MCF 10A (cell line): ENCODE measurements at regions not wholly inside any gene's neighbourhood (a gene's known extent, or its start where the extent isn't known, plus 50 kb on each side); places are given as distances from the start of the nearest gene placed in this dataset.

ENCODE experiments used
- BruUV-seq: library from RNA; stranded (reverse); fragments of 400-500 nt; replicated peaks from 2 replicates; lab custom pipeline; 2021; lab: Mats Ljungman, UMichigan
- CTCF ChIA-PET: fragments of 300-600 bp; sonication (Branson Sonifier 250); formaldehyde crosslinking; extraction: SDS; loops from one replicate; lab custom pipeline; 2021; ENCODE audit warnings: antibody characterized with exemption, inconsistent platforms; lab: Yijun Ruan, JAX
- POLR2A ChIA-PET: fragments of 300-600, 350-650 bp; sonication (Branson Sonifier 250); formaldehyde crosslinking; extraction: SDS; loops from one replicate; lab custom pipeline; 2020; ENCODE audit warnings: antibody characterized with exemption, inconsistent platforms; lab: Yijun Ruan, JAX
- DNase-seq: peaks from one replicate; pipeline ENCODE4 v3.0.0-alpha.2; 2018; ENCODE audit not compliant: unreplicated experiment
- H3K27ac Mint-ChIP-seq: one replicate; pipeline ENCODE4 v1.8.0; 2022; ENCODE audit warnings: mild to moderate bottlenecking, low read depth, mixed read lengths; ENCODE audit not compliant: unreplicated experiment
- H3K27me3 Mint-ChIP-seq: one replicate; pipeline ENCODE4 v1.8.0; 2022; ENCODE audit warnings: mixed read lengths; ENCODE audit not compliant: insufficient read depth, unreplicated experiment
- H3K36me3 Mint-ChIP-seq: one replicate; pipeline ENCODE4 v1.8.0; 2022; ENCODE audit warnings: mild to moderate bottlenecking, moderate library complexity, mixed read lengths; ENCODE audit not compliant: insufficient read depth, unreplicated experiment
- H3K4me1 Mint-ChIP-seq: one replicate; pipeline ENCODE4 v1.8.0; 2022; ENCODE audit warnings: mixed read lengths; ENCODE audit not compliant: insufficient read depth, unreplicated experiment
- H3K4me3 Mint-ChIP-seq: one replicate; pipeline ENCODE4 v1.8.0; 2022; ENCODE audit warnings: mild to moderate bottlenecking, moderate library complexity, mixed read lengths; ENCODE audit not compliant: unreplicated experiment
- H3K9me3 Mint-ChIP-seq: one replicate; pipeline ENCODE4 v1.8.0; 2022; ENCODE audit warnings: mixed read lengths; ENCODE audit not compliant: unreplicated experiment
- intact Hi-C: fragments of 100-400 bp; cut with micrococcal nuclease; formaldehyde crosslinking; loops from 2 replicates; pipeline ENCODE4 v1.14.1; 2022
- TF ChIP-seq, protein P1 (sequence below): fragments of 200-600 bp; IDR thresholded peaks from one replicate; pipeline ENCODE4 v1.8.0; 2022; ENCODE audit warnings: antibody characterized with exemption, mild to moderate bottlenecking; ENCODE audit not compliant: unreplicated experiment

GRCh38 chr13:89136678-89137077 is 1465.5 kb downstream of the SLITRK5 start:
- no peak overlapping the region for H3K27ac Mint-ChIP-seq
- POLR2A ChIA-PET, result interaction anchor here (0.7 kb wide), 1 partner anchor 23 kb away, joined by 3 read pairs; no protein-coding TSS in a partner anchor
- H3K9me3 Mint-ChIP-seq, result no peaks in the 10 kb centered on the region
- no peaks in the 10 kb centered on the region for H3K36me3 Mint-ChIP-seq
- DNase-seq, result no peak
- no peak overlapping the region for H3K4me3 Mint-ChIP-seq
- intact Hi-C loops, result no loop called here
- BruUV-seq, result no TSS peak
- TF ChIP-seq, protein P1, sequence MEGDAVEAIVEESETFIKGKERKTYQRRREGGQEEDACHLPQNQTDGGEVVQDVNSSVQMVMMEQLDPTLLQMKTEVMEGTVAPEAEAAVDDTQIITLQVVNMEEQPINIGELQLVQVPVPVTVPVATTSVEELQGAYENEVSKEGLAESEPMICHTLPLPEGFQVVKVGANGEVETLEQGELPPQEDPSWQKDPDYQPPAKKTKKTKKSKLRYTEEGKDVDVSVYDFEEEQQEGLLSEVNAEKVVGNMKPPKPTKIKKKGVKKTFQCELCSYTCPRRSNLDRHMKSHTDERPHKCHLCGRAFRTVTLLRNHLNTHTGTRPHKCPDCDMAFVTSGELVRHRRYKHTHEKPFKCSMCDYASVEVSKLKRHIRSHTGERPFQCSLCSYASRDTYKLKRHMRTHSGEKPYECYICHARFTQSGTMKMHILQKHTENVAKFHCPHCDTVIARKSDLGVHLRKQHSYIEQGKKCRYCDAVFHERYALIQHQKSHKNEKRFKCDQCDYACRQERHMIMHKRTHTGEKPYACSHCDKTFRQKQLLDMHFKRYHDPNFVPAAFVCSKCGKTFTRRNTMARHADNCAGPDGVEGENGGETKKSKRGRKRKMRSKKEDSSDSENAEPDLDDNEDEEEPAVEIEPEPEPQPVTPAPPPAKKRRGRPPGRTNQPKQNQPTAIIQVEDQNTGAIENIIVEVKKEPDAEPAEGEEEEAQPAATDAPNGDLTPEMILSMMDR, result no peak
- CTCF ChIA-PET, result no interaction called here
- no peaks in the 10 kb centered on the region for H3K27me3 Mint-ChIP-seq
- no peaks in the 10 kb centered on the region for H3K4me1 Mint-ChIP-seq

DNA sequence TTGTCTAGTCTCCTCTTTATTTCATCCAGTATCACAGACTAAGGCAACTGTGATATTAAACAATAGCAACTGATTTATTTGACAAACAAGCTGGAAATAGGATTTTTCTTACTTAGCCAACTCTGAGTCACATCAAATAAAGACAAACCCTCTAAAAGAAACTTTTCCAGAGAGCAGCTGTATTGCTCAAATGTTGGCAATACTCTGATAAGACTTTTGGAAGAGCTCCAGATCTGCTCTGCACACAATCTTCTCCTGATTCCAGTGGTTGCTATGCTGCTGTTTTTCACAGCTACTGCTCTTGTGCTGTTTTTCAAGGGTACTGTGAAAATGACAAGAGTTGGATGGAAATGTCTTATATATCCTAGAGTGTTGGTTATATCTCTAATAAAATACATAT is 1479.2 kb downstream of the SLITRK5 start:
- H3K4me1 Mint-ChIP-seq, result no peaks in the 10 kb centered on the region
- no peaks in the 10 kb centered on the region for H3K27me3 Mint-ChIP-seq
- no peak overlapping the region for H3K4me3 Mint-ChIP-seq
- no peak overlapping the region for H3K27ac Mint-ChIP-seq
- H3K9me3 Mint-ChIP-seq, result no peaks in the 10 kb centered on the region
- no TSS peak for BruUV-seq
- DNase-seq, result no peak
- H3K36me3 Mint-ChIP-seq, result no peaks in the 10 kb centered on the region
- TF ChIP-seq, protein P1, result no peak
- CTCF ChIA-PET, result no interaction called here
- POLR2A ChIA-PET, result no interaction called here
- intact Hi-C loops, result no loop called here

DNA sequence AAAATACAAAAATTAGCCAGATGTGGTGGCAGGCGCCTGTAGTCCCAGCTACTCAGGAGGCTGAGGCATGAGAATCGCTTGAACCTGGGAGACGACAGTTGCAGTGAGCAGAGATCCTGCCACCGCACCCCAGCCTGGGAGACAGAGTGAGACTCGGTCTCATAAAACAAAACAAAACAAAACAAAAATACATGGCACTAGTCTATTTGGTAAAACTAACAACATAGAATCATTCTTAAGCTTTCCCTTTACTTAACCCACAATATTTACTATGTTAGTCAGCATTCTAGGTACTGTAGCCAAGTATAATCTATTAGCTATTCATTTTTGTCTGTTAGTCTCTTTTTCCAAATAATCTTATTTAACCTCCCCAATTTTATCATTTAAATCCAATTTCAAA is 1482.8 kb downstream of the SLITRK5 start:
- Mint-ChIP-seq H3K9me3 (no peaks in the 10 kb centered on the region), H3K27me3 (no peaks in the 10 kb centered on the region), H3K4me3 (no peak overlapping the region), H3K4me1 (no peaks in the 10 kb centered on the region), H3K27ac (no peak overlapping the region), H3K36me3 (no peaks in the 10 kb centered on the region)
- CTCF ChIA-PET, result interaction anchor here (0.7 kb wide), 1 partner anchor 22 kb away, joined by 3 read pairs; no protein-coding TSS in a partner anchor
- TF ChIP-seq, protein P1, result no peak
- BruUV-seq, result no TSS peak
- DNase-seq, result no peak
- intact Hi-C loops, result no loop called here
- POLR2A ChIA-PET, result interaction anchor here (0.7 kb wide), 1 partner anchor 913 kb away, joined by 4 read pairs; no protein-coding TSS in a partner anchor

GRCh38 chr13:89163096-89163495 is 1491.9 kb downstream of the SLITRK5 start:
- no peaks in the 10 kb centered on the region for H3K27me3 Mint-ChIP-seq
- H3K4me1 Mint-ChIP-seq, result no peaks in the 10 kb centered on the region
- intact Hi-C loops, result no loop called here
- TF ChIP-seq, protein P1, result no peak
- no TSS peak for BruUV-seq
- H3K27ac Mint-ChIP-seq, result no peak overlapping the region
- no peak overlapping the region for H3K4me3 Mint-ChIP-seq
- no peaks in the 10 kb centered on the region for H3K9me3 Mint-ChIP-seq
- no peak for DNase-seq
- no peaks in the 10 kb centered on the region for H3K36me3 Mint-ChIP-seq
- ChIA-PET CTCF (no interaction called here), POLR2A (no interaction called here)
